HG02973 (cell line): ENCODE measurements at regions not wholly inside any gene's neighbourhood (a gene's known extent, or its start where the extent isn't known, plus 50 kb on each side); places are given as distances from the start of the nearest gene placed in this dataset.

Experiments
- ATAC-seq: cut with Tn5 transposase; IDR thresholded peaks from one replicate; pipeline ENCODE4 v1.9.1; 2021; ENCODE audit warnings: moderate library complexity; ENCODE audit not compliant: unreplicated experiment

GRCh38 chr6:139695361-139695760 is 320.9 kb upstream of the CITED2 start:
- no peak for ATAC-seq

- ATAC-seq: no peak
Measured at GRCh38 chr6:139693735-139694134, 319.3 kb upstream of the CITED2 start.

- no peak for ATAC-seq
Measured at GRCh38 chr6:139690007-139690406, 315.6 kb upstream of the CITED2 start.

GRCh38 chr6:139687055-139687454 is 312.6 kb upstream of the CITED2 start:
- no peak for ATAC-seq

GRCh38 chr6:139686308-139686707 is 311.9 kb upstream of the CITED2 start:
- no peak for ATAC-seq

- ATAC-seq: no peak
Measured at GRCh38 chr6:139685009-139685408, 310.6 kb upstream of the CITED2 start.

GRCh38 chr6:139680819-139681218 is 306.4 kb upstream of the CITED2 start:
- no peak for ATAC-seq

- ATAC-seq: no peak
Measured at GRCh38 chr6:139679516-139680179, 305.2 kb upstream of the CITED2 start.

- ATAC-seq: no peak
Measured at GRCh38 chr6:139676718-139677117, 302.3 kb upstream of the CITED2 start.

GRCh38 chr6:139666284-139666683 is 291.8 kb upstream of the CITED2 start:
- no peak for ATAC-seq

- no peak for ATAC-seq
Measured at GRCh38 chr6:139663996-139664395, 289.5 kb upstream of the CITED2 start.

GRCh38 chr6:139659711-139660110 is 285.3 kb upstream of the CITED2 start:
- ATAC-seq: no peak

GRCh38 chr6:139659196-139659595 is 284.7 kb upstream of the CITED2 start:
- no peak for ATAC-seq

GRCh38 chr6:139657119-139657518 is 282.7 kb upstream of the CITED2 start:
- ATAC-seq: no peak

- ATAC-seq: no peak
Measured at GRCh38 chr6:139655783-139656705, 281.6 kb upstream of the CITED2 start.

- no peak for ATAC-seq
Measured at GRCh38 chr6:139654888-139655782, 280.7 kb upstream of the CITED2 start.

- no peak for ATAC-seq
Measured at GRCh38 chr6:139654309-139654708, 279.9 kb upstream of the CITED2 start.

GRCh38 chr6:139653111-139653510 is 278.7 kb upstream of the CITED2 start:
- ATAC-seq: no peak

- no peak for ATAC-seq
Measured at GRCh38 chr6:139650941-139651340, 276.5 kb upstream of the CITED2 start.

GRCh38 chr6:139649732-139650131 is 275.3 kb upstream of the CITED2 start:
- no peak for ATAC-seq

- no peak for ATAC-seq
Measured at GRCh38 chr6:139649128-139649527, 274.7 kb upstream of the CITED2 start.
